A673 (cell line): ENCODE measurements at regions not wholly inside any gene's neighbourhood (a gene's known extent, or its start where the extent isn't known, plus 50 kb on each side); places are given as distances from the start of the nearest gene placed in this dataset.

Experiments
- BruUV-seq: library from RNA; stranded (reverse); fragments of 400-500 nt; replicated peaks from 2 replicates; lab custom pipeline; 2021; lab: Mats Ljungman, UMichigan
- CTCF ChIA-PET: fragments of 300-600 bp; sonication (Branson Sonifier 250); formaldehyde crosslinking; loops from one replicate; lab custom pipeline; 2022; ENCODE audit warnings: antibody characterized with exemption; lab: Charles Lee
- POLR2A ChIA-PET: fragments of 300-600 bp; sonication (Branson Sonifier 250); formaldehyde crosslinking; loops from one replicate; lab custom pipeline; 2022; ENCODE audit warnings: antibody characterized with exemption; ENCODE audit not compliant: low non-redundant PET; lab: Charles Lee
- DNase-seq: peaks from one replicate; pipeline ENCODE4 v3.0.0-alpha.2; 2015; ENCODE audit warnings: low spot score
- H3K27ac ChIP-seq: fragments of 200-600 bp; sonication (generic); 2 replicates; pipeline ENCODE4 v1.5.1; 2016; ENCODE audit warnings: mixed run types, low read depth, mild to moderate bottlenecking, mixed read lengths, antibody characterized with exemption, low read length; ENCODE audit not compliant: poor library complexity, severe bottlenecking
- H3K27me3 ChIP-seq: fragments of 200-600 bp; sonication (generic); replicated peaks from 2 replicates; pipeline ENCODE4 v1.6.1; 2017; ENCODE audit warnings: mixed run types, low read depth, mild to moderate bottlenecking, mixed read lengths, antibody characterized with exemption, low read length; ENCODE audit not compliant: insufficient read depth, poor library complexity
- H3K36me3 ChIP-seq: fragments of 200-600 bp; sonication (generic); 2 replicates; pipeline ENCODE4 v1.6.1; 2016; ENCODE audit warnings: mixed run types, mild to moderate bottlenecking, mixed read lengths, antibody characterized with exemption, low read length; ENCODE audit not compliant: insufficient read depth, poor library complexity, severe bottlenecking
- H3K4me1 ChIP-seq: fragments of 200-600 bp; sonication (generic); 2 replicates; pipeline ENCODE4 v1.6.1; 2017; ENCODE audit warnings: mixed run types, mild to moderate bottlenecking, mixed read lengths, antibody characterized with exemption, low read length; ENCODE audit not compliant: insufficient read depth, poor library complexity, severe bottlenecking
- H3K4me3 ChIP-seq: fragments of 200-600 bp; sonication (generic); 2 replicates; pipeline ENCODE4 v1.5.1; 2016; ENCODE audit warnings: low read depth, mixed run types, mild to moderate bottlenecking, mixed read lengths, low read length; ENCODE audit not compliant: poor library complexity, severe bottlenecking
- H3K9me3 ChIP-seq: fragments of 200-600 bp; sonication (generic); 2 replicates; pipeline ENCODE4 v1.6.1; 2016; ENCODE audit warnings: mixed run types, low read depth, mild to moderate bottlenecking, mixed read lengths, antibody characterized with exemption, low read length; ENCODE audit not compliant: poor library complexity, severe bottlenecking
- EZH2 ChIP-seq: fragments of 200-600 bp; sonication (generic); IDR thresholded peaks from 2 replicates; pipeline ENCODE4 v1.6.1; 2017; ENCODE audit warnings: borderline replicate concordance, low read depth, mild to moderate bottlenecking, mixed read lengths, antibody characterized with exemption, low read length; ENCODE audit not compliant: poor library complexity, severe bottlenecking
- intact Hi-C: fragments of 100-400 bp; cut with micrococcal nuclease; formaldehyde crosslinking; loops from one replicate; pipeline ENCODE4 v1.10.0; 2022; ENCODE audit not compliant: unreplicated experiment
- TF ChIP-seq, protein P1 (sequence below): fragments of 300-800, 200-600 bp; sonication (generic); conservative IDR thresholded peaks from 2 replicates; pipeline ENCODE4 v1.5.1; 2017; ENCODE audit warnings: low read depth, mild to moderate bottlenecking, antibody characterized with exemption, low read length, moderate library complexity, mixed read lengths

DNA sequence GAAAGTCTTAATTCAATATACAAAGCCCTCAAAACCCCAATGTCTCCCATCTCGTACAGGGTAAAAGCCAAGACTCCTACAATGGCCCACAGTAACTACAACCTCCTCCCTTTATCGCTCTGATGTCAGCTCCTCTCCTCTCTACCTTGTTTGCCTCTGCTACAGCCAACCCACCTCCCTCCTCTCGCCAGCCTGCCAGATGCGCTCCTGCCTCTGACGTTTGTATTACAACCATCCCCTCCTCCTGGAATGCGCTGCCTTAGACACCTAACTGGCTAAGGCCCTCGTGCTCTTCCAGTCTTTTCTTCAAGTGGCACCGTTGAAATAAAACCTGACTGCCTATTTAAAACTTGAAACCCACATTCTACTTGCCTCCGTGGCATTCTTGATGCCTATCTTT, 115.3 kb upstream of the MYO3A start:
- no peak overlapping the region for H3K4me3 ChIP-seq
- no TSS peak for BruUV-seq
- TF ChIP-seq EZH2, result no peak
- TF ChIP-seq, protein P1, sequence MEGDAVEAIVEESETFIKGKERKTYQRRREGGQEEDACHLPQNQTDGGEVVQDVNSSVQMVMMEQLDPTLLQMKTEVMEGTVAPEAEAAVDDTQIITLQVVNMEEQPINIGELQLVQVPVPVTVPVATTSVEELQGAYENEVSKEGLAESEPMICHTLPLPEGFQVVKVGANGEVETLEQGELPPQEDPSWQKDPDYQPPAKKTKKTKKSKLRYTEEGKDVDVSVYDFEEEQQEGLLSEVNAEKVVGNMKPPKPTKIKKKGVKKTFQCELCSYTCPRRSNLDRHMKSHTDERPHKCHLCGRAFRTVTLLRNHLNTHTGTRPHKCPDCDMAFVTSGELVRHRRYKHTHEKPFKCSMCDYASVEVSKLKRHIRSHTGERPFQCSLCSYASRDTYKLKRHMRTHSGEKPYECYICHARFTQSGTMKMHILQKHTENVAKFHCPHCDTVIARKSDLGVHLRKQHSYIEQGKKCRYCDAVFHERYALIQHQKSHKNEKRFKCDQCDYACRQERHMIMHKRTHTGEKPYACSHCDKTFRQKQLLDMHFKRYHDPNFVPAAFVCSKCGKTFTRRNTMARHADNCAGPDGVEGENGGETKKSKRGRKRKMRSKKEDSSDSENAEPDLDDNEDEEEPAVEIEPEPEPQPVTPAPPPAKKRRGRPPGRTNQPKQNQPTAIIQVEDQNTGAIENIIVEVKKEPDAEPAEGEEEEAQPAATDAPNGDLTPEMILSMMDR, result no peak

DNA sequence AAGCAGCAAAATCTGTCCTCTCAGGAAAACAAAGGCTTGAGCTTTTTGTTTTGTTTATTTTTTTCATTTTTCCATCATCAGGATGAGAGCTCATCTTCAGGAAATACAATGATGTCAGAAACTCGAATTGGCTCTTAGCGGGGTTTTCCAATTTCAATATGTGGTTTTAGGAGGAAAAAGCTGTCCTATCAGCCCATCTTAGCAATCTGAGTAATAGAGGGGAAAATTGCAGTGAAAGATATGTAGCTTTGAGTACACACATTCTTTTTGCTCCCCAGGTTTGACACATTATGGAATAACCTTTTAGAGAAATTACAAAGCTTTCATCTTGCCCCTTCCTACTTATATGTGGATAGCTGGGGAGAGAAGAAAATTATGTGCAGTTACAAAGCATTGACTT, 113.6 kb upstream of the MYO3A start:
- no peak overlapping the region for H3K4me3 ChIP-seq
- no TSS peak for BruUV-seq
- no peaks in the 10 kb centered on the region for H3K27me3 ChIP-seq
- TF ChIP-seq EZH2, result no peak
- TF ChIP-seq, protein P1, result no peak
- intact Hi-C loops, result no loop called here
- CTCF ChIA-PET, result no interaction called here
- POLR2A ChIA-PET, result interaction anchor here (0.5 kb wide), 1 partner anchor 25 kb away, joined by 3 read pairs; no protein-coding TSS in a partner anchor
- H3K4me1 ChIP-seq, result peaks cover 29% of the 10 kb centered on the region
- no peaks in the 10 kb centered on the region for H3K36me3 ChIP-seq
- H3K9me3 ChIP-seq, result no peaks in the 10 kb centered on the region
- H3K27ac ChIP-seq, result peak overlapping the region; percentile 57
- DNase-seq, result no peak

More for the DNA sequence above, 115.3 kb upstream of the MYO3A start:
- Histone ChIP-seq H3K4me1 (peaks cover 29% of the 10 kb centered on the region), H3K27me3 (no peaks in the 10 kb centered on the region), H3K27ac (no peak overlapping the region), H3K9me3 (no peaks in the 10 kb centered on the region), H3K36me3 (no peaks in the 10 kb centered on the region)
- POLR2A ChIA-PET, result no interaction called here
- no peak for DNase-seq
- CTCF ChIA-PET, result no interaction called here
- intact Hi-C loops, result no loop called here

DNA sequence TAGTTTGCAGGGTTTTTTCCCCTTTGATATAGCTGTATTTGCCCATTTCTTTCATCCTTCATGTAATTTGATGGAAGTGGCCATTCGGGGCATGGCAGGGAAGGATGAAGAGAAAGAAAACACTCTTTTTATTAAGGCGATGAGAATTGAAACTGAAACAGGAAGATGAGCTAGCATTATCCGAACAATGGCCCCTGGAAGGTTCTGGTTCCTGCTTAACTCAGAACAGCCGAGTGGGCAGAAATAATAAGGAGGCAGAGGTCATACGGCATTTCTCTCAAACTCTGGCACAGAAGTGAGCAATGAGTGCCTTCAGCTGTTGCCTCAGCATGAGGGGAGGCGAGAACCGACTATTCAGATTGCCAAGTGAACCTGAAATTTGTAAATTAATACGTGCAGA, 113.2 kb upstream of the MYO3A start:
- Histone ChIP-seq H3K27me3 (no peaks in the 10 kb centered on the region), H3K36me3 (no peaks in the 10 kb centered on the region), H3K9me3 (no peaks in the 10 kb centered on the region), H3K4me1 (peaks cover 25% of the 10 kb centered on the region), H3K4me3 (no peak overlapping the region), H3K27ac (peak overlapping the region; percentile 57)
- intact Hi-C loops, result no loop called here
- no TSS peak for BruUV-seq
- DNase-seq, result peak; percentile 79
- POLR2A ChIA-PET, result interaction anchor here (0.5 kb wide), 1 partner anchor 24 kb away, joined by 3 read pairs; no protein-coding TSS in a partner anchor
- TF ChIP-seq, protein P1, result no peak
- no peak for TF ChIP-seq EZH2
- CTCF ChIA-PET, result interaction anchor here (0.7 kb wide), 1 partner anchor 63 kb away, joined by 3 read pairs; no protein-coding TSS in a partner anchor
